ENCODE measurements at regions not wholly inside any gene's neighbourhood (a gene's known extent, or its start where the extent isn't known, plus 50 kb on each side); places are given as distances from the start of the nearest gene placed in this dataset.
"Not testable (repeated sequence)": the region's sequence is repeated elsewhere in the genome, so short reads cannot be mapped to it uniquely, and the experiment has no call there.

DNA sequence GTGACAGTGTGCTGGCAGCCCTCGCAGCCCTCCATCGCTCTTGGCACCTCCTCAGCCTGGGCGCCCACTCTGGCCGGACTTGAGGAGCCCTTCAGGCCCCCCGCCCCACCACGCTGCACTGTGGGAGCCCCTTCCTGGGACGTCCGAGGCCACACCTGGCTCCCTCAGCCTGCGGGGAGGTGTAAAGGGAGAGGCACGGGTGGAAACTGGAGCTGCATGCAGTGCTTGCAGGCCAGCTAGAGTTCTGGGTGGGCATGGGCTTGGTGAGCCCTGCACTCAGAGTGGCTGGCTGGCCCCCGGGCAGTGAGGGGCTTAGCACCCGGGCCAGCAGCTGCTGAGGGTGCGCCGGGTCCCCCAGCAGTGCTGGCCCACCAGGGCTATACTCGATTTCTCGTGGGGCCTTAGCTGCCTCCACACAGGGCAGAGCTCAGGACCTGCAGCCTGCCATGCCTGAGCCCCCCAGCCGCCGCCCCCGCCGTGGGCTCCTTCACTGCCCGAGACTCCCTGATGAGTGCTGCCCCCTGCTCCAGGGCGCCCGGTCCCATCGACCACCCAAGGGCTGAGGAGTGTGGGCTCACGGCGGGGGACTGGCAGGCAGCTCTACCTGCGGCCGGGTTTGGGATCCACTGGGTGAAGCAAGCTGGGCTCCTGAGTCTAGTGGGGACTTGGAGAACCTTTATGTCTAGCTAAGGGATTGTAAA lies 1672.7 kb upstream of the PCDH7 start:
- intact Hi-C loops (cut with micrococcal nuclease) = no loop called here

DNA sequence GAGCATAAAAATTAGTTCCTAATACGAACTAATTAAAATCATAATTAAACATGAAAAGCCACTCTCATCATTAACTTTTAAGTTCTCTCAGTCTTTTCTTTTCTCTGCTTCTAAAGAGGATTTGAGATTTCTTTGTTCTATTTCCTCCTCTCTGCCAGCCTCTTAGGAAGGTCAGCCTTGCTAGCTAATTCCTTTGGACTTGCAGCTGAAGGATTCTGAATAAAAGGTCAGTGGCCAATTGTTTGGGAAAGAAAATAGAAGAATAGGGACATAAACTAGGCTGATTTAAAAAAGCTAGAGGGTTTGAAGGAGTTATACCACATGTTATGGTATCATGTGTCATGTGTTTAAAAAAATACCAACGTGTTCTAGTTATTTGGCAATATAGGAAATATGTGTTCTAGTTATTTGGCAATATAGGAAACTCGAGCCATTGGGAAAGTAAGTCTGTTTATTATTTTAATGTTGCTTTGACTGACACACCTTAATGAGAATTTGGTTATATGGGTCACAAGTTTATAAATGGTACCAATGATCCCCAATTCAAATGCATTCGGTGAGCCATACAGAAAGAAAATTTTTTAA lies 1668.7 kb upstream of the PCDH7 start:
- intact Hi-C loops (cut with micrococcal nuclease) = no loop called here

DNA sequence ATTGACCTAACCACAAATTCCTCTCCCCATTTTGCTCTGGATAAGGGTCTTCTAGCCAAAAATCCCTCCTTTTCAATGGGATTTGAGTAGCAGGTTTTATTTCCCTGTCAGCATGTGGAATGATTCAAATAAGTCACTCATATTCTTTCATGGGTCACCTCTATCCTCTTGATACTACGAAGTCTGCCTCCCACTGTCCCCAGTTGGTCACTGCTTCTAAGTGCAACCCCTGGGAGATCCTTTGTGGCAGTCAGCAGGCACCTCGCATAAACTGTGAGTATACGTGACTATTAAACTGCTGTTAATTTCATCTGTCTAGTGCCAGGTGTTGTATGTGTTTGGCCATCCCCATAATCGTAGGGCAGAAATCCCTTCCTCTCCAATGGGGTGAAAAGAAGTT lies 1667.9 kb upstream of the PCDH7 start:
- intact Hi-C loops (cut with micrococcal nuclease) = no loop called here

DNA sequence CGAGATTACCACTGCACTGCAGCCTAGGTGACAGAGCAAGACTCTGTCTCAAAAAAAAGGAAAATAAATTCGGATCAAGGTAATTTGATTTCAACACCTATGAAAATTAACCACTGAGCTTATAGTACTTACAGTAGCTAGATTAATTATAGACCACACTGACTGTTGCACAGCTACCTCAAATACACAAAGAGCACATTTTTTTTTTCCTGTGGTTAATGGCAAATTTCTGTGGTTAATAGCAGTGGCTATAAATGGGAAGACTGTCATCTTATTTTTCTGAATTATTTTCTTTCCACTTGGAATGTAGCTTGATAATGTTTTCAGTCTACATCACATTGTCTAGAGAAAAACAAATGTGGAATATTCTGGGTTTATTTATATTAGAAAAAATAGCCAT lies 1661.6 kb upstream of the PCDH7 start:
- intact Hi-C loops (cut with micrococcal nuclease) = no loop called here

DNA sequence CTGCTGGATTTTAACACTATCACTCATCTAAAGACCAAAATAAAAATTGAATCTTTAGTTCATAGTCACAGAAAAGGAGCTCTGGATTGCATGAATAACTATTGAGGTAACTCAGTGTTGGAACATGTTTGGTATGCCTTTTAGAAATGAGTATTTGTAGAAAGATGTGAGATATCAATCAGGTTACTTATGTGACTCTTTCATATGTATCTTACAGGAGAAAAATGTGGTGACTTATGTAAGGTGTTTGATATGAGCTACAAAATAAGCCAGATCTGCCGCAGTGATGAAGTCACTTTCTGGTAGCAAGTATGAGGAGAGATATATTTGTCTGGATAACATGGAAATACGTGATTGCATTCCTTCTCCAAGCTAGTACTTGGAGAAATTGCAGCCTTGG lies 1653.3 kb upstream of the PCDH7 start:
- intact Hi-C loops (cut with micrococcal nuclease) = no loop called here

DNA sequence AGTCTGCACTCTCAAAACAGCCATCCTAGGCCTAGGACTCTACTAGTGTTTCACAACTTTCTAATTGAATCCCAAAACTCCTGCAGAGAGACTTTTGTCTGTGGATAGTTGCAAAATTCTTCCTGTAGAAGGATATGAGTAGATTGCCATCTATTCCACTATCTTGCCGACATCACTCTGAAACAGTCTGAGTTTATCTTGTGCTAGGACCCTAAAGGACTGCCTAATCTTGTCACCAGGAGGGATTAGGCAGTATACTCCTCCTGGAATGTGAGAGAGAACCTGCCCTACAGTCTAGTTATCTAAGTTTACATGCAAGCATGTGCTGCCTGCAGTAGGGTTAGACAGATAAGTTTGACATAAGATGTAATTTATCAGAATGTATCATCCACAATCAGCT lies 1646.6 kb upstream of the PCDH7 start:
- intact Hi-C loops (cut with micrococcal nuclease) = no loop called here

DNA sequence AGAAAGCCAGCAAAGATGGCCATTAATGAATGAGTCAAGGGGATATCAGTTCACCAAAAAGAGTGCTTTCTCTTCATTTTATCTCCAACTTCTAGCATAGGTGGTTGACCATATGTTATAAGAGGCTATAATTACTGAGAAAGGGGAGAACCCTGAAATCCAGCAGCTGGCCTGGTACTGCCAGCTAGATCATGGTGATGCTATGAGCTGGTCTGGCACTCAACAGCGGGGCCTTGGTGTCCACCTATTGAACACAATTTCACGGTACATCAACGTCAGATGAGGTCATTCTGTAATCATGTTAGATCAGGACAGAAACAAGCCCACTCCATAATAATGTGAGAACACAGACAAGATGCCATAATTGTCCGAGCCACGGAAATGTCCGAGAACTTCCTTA lies 1644.8 kb upstream of the PCDH7 start:
- intact Hi-C loops (cut with micrococcal nuclease) = no loop called here

DNA sequence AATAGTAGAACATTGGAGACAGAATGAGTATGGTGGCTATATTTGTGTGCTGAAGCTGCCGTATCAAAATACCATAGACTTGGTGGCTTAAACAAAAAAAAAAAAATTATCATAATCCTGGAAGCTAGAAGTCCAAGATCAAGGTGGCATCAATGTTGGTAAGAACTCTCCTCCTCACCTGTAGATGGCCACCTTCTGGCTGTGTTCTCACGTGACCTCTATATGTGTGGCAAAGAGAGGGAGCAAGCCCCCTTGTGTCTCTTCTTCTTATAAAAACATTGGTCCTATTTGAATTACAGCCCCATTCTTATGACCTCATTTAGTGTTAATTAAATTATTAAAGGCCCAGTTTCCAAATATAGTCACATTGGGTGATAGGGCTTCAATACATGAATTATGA lies 1640.9 kb upstream of the PCDH7 start:
- intact Hi-C loops (cut with micrococcal nuclease) = no loop called here

DNA sequence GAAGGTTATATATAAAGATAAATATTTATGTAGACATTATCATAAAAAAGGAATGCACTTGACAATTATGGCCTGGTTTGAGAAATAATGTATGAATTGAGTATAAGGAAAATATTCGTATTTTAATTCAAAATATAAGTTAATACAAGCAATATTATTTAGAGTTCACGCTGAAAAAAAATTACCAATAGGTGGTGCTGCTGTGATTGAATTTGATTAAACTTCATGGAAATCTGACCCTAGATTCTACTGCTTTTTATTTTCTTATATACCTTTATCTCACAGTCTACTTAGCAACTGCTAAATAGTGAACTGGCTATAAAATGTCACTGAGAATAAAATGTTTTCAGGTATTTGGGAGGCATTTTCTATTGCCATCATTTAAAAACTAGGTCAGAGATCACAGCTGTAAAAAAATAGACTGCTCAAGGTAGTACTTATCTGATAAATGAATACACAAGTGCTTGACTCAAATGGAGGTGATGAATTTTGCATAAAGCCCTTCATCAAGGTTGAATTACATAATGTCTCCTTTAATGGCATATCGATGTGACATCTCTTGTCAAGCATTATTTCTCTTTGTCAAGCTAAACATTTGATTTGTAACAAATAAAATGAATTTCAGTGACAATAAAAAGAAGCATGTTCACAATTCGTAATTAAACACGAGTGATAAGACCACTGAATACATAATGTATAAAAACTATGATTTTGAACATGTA lies 1638.8 kb upstream of the PCDH7 start:
- intact Hi-C loops (cut with micrococcal nuclease) = no loop called here

DNA sequence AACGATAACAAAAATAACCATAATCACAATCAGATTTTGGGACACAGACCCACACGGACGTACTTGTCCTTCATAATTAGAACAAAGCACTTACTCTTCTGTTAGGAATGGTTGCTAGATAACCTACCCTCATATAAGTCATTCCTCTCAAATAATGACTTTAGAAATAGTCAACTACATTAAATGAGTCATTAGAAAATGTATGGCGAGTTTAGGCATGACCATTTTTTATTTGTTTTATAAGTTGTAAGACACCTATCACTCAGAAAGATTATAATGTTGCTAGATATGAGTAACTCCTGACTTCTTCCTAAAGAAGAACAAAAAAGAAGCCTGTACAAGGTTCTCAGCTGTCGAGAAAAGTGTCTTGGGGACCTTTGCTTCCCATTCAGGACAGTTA lies 1637.5 kb upstream of the PCDH7 start:
- intact Hi-C loops (cut with micrococcal nuclease) = no loop called here

DNA sequence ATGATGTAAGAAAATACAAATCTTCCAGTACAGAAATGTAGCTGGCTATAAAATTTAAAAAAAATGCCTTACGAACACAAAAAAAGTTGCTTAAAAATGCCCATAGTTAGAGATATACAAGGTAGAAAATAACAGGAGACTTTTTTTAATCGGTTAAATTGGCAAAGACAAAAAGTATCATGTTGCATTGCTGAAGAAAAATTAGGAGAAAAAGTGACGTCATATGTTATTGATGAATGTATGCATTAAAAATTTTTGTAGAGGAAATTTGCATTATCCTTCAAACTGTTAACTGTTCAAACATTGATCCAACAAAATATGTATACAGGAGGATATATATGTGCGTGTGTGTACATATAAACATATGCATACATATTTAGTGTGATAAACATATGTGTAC lies 1634.4 kb upstream of the PCDH7 start:
- intact Hi-C loops (cut with micrococcal nuclease) = no loop called here

DNA sequence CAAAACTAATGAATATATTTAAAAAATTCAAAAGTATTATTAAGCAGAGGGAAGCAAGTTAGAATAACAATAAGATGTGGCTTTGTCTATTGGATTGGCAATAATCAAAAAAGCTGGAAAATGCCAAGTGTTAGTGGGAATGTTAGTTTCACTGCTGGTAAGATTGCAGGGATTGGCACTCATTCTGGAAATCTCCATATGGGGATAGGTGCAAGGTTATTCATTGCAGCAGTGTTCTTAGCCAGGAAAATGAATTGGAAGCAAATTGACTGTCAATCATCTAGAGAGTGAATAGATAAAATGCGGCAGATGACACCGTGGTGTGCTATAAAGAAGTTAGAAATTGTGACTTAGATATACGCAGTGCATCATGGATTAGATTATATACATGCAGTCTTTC lies 1615.5 kb upstream of the PCDH7 start:
- intact Hi-C loops (cut with micrococcal nuclease) = no loop called here

DNA sequence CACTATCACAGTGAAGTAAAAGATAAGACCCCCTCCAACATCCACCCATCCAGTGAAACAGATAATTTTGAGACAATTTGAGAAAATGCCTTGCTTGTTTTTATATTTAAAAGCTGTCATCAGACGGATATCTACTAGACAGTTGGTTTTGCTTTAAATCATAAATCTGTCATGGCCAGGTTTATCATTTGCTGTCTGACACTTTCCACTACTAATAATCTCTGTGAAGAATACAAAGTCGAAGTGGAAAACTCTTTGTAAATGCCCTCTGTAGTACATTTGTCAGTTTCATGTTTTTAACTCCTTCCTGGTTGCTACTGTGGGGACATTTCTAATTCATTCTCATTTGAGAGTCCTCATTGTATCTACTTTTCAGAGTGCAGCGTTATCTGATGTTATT lies 1606.2 kb upstream of the PCDH7 start:
- intact Hi-C loops (cut with micrococcal nuclease) = no loop called here

DNA sequence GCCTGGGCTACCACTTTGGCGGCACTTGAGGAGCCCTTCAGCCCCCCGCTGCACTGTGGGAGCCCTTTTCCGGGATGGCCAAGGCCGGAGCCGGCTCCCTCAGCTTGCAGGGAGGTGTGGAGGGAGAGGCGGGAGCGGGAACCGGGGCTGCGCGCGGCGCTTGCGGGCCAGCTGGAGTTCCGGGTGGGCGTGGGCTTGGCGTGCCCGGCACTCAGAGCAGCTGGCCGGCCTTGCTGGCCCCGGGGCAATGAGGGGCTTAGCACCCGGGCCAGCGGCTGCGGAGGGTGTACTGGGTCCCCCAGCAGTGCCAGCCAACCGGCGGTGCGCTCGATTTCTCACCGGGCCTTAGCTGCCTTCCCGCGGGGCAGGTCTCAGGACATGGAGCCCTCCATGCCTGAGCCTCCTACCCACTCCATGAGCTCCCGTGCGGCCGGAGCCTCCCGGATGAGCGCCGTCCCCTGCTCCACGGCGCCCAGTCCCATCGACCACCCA lies 1602.9 kb upstream of the PCDH7 start:
- intact Hi-C loops (cut with micrococcal nuclease) = not testable (repeated sequence)

DNA sequence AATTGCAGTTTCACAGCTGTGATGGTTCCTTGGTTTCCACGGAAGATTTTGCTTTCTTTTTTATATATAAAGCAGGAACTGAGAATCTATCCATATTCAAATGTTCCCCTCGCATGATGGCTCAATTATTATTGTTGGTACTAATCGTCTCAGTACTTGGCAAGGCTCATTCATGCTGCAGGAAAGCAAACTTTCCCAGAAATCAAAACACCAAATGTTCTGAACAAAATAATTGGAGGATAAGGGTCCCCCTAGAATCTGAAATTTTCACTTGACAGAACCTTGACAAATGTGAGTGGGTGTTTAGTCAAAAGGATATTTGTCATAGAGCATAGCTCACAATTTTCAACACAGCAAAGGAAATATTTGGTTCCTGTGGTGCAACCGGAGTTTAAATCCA lies 1598.6 kb upstream of the PCDH7 start:
- intact Hi-C loops (cut with micrococcal nuclease) = no loop called here

DNA sequence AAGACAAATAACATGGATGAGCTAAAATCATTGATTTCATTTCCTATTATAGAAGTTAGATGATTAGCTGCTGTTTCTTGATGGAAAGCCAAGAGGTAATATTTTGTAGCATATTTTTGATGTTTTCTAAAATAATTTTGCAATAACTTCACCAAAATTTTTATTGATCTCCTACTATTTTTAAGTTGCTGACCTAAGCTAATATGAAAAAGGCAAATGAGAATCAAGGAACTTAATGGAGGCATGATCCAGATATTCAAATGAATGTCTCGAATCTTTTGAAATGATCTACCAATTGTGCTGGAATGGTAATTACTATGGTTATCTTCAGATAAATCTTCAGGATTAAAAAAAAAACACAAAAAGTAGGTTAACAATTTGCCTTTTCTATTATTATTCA lies 1591.4 kb upstream of the PCDH7 start:
- intact Hi-C loops (cut with micrococcal nuclease) = no loop called here

DNA sequence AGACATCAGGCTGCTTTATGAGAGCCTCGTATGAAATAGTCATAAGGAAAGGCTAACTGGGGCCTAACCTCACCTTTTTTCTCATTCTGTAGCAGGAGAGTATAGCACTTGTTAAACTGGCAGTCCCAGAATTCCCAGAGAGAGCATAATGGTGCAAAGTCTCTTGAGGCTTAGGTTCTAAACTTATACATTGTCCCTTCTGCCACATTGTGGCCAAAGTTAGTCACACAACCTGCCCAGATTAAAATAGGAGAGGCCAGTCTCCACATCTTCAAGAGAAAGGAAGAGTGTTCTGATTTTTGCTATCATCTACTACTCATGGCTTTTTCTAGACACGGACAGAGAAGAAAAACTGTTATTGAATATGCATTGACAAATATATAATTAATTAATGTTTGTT lies 1588.9 kb upstream of the PCDH7 start:
- intact Hi-C loops (cut with micrococcal nuclease) = no loop called here

DNA sequence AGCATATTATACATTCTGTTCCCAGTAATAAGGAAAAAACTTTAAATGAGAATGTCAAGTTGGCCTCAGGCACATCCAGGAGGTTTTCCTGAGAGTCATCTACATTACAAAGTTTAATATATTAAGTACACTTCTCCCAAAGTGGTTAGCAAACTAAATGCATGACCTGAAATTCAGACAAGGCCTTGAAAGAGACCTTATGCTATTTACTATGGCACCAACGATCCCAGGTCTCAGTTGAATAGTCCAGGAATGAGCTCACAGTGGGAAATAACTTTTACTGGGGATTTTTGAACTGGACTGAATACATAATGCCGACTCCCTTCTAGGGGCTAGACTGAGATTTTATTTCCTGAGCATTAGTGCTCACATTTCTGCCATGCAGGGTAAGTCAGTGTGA lies 1577.5 kb upstream of the PCDH7 start:
- intact Hi-C loops (cut with micrococcal nuclease) = no loop called here

DNA sequence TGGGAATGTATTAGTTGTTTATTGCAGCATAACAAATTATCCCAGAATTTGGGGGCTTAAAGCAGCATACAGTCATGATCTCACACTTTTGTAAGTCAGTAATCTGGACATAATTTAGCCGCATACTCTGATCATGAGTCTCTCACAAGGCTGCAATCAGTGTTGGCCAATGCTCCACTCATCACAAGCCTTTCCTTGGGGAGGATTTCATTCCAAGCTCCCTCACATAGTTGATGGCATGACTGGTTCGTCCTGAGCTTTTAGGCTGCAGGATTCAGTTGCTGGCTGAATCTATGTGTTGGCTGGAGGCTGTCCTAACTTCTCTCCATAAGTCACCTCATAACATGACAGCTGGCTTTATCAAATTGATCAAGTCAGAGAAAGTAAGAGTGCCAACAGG lies 1568.6 kb upstream of the PCDH7 start:
- intact Hi-C loops (cut with micrococcal nuclease) = no loop called here

DNA sequence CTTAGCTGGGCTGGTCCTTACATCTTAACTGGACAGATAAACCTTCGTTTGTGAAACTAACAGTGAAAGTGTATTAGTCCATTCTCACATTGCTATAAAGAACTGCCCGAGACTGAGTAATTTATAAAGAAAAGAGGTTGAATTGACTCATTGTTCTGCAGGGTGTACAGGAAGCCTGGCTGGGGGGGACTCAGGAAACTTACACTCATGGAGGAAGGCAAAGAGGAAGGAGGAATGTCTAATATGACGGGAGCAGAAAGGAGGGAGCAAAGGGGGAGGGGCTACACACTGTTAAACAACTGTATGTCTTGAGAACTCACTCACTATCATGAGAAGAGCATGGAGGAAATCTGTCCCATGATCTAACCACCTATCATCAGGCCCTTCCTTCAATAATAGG lies 1566.5 kb upstream of the PCDH7 start:
- intact Hi-C loops (cut with micrococcal nuclease) = no loop called here

DNA sequence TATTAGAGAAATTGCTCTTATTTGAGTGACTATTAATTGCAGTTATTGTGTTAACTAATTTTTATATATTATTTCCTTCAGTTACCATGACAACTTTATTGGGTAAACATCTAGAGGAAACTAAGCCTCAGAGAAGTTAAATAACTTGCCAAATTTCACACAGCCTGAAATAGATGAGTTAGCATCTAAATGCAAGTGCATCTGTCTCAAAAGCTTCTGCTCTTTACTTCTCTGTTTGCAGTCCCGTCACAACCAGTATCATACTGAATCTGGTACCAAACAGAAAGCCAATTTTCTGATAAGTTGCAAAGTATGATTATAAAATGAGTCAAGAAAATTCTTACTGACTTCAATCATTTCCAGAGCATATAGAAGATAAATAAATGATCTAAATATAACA lies 1544.9 kb upstream of the PCDH7 start:
- intact Hi-C loops (cut with micrococcal nuclease) = no loop called here

DNA sequence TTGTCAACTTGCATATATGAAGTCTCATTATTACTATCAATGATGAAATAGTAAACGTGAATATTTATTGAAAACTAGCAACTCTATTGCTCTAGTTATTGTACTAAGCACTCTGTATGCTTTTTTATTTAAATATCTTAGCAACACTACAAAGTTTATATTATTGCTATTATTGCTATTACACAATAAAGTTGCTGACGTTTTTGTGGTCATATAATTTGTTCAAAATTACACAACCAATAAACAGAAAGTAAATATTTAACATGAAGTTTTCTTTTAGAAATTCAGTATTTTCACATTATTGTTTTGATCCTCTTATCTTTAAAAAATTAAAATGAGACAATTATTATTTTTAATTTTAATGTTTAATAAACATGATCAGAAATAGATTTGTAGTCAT lies 1521.1 kb upstream of the PCDH7 start:
- intact Hi-C loops (cut with micrococcal nuclease) = no loop called here

DNA sequence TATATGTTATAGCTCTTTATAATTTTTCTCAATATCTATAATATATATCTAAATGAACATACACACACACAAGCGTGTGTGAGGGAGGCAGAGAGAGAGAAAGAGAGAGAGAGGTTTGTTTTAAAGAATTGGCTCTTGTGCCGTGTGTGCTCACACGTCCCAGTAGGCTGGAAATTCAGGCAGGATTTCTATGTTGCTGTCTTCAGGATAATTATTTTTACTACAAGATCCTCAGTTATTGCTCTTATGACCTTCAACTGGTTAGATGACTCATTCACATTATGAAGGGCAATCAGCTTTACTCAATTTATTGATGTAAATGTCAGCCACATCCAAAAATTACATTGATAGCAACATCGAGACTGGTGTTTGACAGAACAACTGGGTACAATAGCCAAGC lies 1520.7 kb upstream of the PCDH7 start:
- intact Hi-C loops (cut with micrococcal nuclease) = no loop called here

Data from T-helper 1 cell treated with Interleukin-12 subunit alpha and Interleukin-12 subunit beta and Interleukin-4 antibody, amounts not matched to agents 30 ng/mL and 1 ng/mL, for 36 hours (primary cell).